ENCODE measurements at regions not wholly inside any gene's neighbourhood (a gene's known extent, or its start where the extent isn't known, plus 50 kb on each side); places are given as distances from the start of the nearest gene placed in this dataset.

DNA sequence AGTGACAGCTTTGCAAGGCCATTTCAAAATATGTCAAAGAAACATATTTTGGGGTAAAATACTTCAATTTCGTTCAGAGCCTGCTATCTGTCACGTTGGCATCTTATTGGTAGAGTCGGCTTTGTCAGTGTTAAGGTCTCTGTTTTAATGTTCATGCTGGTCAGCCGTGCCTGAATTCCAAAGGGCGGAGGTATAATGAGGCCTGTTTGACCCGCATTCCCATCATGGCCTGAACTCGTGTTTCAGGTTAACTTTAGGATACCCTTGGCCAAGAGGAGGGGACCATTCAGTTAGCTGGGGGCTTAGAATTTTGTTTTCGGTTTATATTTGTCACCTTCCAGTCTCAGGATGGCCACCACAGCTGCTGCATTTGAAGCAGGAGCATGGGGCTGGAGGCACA lies 236.4 kb downstream of the NFATC2 start:
- TF ChIP-seq CTCF (conservative IDR thresholded peaks at IDR 0.05; ENCODE audit: low read length) = no peak
- DNase-seq (ENCODE audit: low read depth) = no peak
- no peak overlapping the region for H3K4me3 ChIP-seq (ENCODE audit: low read length)

DNA sequence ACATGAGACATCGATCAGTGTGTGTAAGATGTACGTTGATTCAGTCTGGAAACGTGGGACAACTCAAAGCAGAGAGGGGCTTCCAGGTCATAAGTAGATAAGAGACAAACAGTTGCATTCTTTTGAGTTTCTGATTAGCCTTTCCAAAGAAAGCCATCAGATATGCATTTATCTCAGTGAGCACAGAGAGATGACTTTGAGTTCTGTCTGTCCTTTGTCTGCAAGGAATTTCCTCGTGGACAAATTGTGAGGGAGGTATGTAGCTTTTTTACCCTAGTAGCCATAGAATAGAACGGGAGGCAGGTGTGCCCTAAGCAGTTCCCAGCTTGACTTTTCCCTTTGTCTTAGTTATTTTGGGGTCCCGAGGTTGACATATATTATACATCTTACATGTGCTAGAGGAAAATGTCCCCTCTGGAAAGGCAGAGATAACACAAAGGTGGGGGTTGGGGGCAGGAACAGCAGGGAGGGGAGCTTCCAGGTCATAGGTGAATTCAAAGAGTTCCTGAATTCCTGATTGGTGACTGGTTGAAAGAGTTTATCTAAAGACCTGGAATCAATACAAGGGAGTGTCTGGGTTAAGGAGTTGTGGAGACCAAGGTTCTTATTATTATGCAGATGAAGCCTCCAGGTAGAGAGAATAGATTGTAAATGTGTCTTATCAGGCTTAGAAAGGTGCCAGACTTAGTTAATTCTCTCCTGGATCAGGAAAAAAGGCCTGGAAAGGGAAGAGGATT lies 237.0 kb downstream of the NFATC2 start:
- H3K4me3 ChIP-seq (ENCODE audit: low read length) = no peak overlapping the region
- DNase-seq (ENCODE audit: low read depth) = no peak
- no peak for TF ChIP-seq CTCF (conservative IDR thresholded peaks at IDR 0.05; ENCODE audit: low read length)

GRCh38 chr20:51303731-51304670 lies 238.5 kb downstream of the NFATC2 start:
- TF ChIP-seq CTCF (conservative IDR thresholded peaks at IDR 0.05; ENCODE audit: low read length) = no peak
- DNase-seq (ENCODE audit: low read depth) = no peak
- no peak overlapping the region for H3K4me3 ChIP-seq (ENCODE audit: low read length)

DNA sequence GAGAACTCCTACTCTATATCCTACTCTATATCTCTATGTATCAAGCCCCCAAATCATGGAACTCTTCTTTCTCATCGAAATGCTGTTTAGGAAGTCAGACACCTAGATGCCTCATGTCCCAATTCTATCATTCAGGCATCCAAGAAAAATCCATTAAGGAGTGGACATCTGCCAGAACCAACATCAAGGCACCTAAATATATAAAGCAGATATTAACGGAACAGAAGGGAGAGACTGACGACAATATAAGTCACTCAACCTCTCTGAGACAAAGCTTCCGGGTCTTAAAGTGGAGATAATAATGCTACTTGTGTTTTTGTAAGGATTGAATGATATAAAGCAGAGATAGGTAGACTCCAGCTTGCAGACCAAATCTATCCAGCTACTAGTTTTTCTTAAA lies 241.5 kb downstream of the NFATC2 start:
- no peak overlapping the region for H3K4me3 ChIP-seq (ENCODE audit: low read length)
- no peak for DNase-seq (ENCODE audit: low read depth)
- no peak for TF ChIP-seq CTCF (conservative IDR thresholded peaks at IDR 0.05; ENCODE audit: low read length)

DNA sequence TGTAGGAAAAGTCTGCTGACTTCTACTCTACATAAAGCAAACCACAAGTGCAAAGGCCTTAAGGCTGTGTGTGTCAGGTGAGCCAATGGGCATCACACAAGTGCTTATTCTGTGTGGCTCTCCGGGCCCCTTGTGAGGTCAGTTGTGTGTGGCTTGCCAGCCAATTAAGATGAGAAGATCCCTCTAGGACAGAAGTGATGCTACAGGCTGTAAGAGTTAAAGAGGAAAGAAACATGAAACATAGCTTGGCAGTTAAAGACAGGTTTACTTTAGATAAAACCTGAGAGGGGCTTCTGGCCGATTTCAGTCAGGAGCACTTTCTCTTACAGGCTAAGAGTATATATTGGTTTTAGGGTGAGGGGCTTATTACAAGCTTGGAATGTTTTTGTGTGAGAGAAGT lies 242.4 kb downstream of the NFATC2 start:
- no peak for DNase-seq (ENCODE audit: low read depth)
- no peak for TF ChIP-seq CTCF (conservative IDR thresholded peaks at IDR 0.05; ENCODE audit: low read length)

GRCh38 chr20:51299413-51299812 lies 243.1 kb downstream of the NFATC2 start:
- no peak overlapping the region for H3K4me3 ChIP-seq (ENCODE audit: low read length)
- no peak for TF ChIP-seq CTCF (conservative IDR thresholded peaks at IDR 0.05; ENCODE audit: low read length)
- DNase-seq (ENCODE audit: low read depth) = no peak

More for the DNA sequence above, 242.4 kb downstream of the NFATC2 start:
- H3K4me3 ChIP-seq (ENCODE audit: low read length) = no peak overlapping the region
